Hematopoietic multipotent progenitor cell treated with erythropoietin and hydrocortisone succinate and interleukin-3 and kit ligand, for 6 days (in vitro differentiated cells): ENCODE measurements at regions not wholly inside any gene's neighbourhood (a gene's known extent, or its start where the extent isn't known, plus 50 kb on each side); places are given as distances from the start of the nearest gene placed in this dataset.
"Not testable (repeated sequence)": the region's sequence is repeated elsewhere in the genome, so short reads cannot be mapped to it uniquely, and the experiment has no call there.

Experiments used
- DNase-seq: peaks from one replicate; pipeline ENCODE4 v3.0.0-alpha.2; 2015

DNA sequence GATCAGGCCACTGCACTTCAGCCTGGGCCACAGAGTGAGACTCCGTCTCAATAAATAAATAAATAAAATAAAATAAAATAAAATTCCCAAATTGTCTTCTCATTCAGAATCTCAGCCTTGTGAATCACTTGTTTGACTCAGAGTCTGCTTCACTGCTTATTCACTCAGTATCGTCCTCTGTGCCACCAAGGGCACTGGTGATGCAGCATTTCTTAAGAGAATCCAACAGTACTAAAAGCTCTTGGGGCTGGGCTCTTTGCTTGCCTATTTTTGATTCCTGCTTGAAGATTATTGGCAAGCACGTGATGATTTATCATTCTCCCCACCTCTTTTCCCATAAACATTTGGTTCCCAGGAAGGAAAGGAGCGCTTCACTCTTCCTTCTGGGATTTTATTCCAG lies 54.8 kb upstream of the HMGB1 start:
- no peak for DNase-seq

DNA sequence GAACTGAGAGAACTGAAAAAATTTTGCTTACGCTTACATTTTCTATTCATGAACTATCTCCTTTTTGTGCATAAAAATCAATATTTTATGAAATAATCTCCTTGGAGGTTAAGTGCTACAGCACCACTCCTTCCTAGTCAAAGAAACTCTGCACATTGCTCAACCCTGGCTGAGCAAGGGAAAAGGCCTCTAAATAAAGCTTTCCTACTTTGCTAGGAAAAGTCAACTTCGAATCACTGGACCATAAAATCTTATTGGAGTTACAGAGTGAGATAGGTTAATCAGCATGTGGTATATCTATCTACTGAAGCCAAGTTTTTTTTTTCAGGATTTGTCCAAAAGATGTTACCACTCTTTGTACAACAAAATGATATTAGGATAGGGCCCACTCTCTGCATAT lies 57.5 kb upstream of the HMGB1 start:
- DNase-seq = no peak

GRCh38 chr13:30523817-30524216 lies 58.1 kb upstream of the HMGB1 start:
- DNase-seq = not testable (repeated sequence)

GRCh38 chr13:30525212-30525611 lies 59.5 kb upstream of the HMGB1 start:
- not testable (repeated sequence) for DNase-seq

DNA sequence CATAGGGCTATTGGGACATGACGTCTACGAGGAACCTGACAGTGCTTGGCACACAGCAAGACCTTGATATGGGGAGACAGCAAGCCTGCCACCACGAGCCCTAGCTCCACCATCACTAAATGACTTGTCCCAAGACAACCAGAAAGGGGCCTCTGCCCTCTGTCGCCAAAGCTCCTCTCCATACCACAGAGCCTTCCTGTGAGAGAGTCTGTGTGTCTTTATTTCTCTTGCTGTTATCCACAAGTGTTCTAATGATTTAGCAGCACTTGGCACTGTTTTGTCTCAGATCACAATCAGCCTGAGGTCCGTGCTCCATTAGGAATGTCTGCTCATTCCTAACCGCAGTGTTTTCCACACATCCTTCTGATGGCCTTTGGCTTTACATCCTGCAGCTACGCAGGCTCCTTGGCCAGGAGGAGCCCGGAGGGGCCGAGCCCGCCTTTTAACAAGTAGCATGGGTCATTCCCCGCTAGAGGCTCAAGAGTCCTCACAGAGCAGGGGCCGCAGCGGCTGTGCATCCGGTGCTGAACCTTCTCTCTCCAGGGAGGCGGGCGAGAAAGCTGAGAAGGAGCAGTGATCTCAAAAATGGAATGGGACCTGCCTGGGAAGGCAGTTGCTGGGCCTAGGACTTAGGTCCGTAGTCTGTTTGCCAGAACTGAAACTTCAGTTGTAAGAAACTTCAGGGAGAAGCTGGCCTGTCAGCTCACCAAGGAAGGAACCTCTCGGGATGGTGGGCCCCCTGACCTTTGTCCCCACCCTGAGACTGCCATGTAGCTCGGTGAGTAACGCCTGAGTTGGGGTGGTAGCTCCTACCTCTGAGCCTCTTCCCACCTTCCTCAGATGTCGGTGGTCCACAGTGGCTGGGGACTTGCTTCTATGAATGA lies 61.1 kb upstream of the HMGB1 start:
- no peak for DNase-seq

DNA sequence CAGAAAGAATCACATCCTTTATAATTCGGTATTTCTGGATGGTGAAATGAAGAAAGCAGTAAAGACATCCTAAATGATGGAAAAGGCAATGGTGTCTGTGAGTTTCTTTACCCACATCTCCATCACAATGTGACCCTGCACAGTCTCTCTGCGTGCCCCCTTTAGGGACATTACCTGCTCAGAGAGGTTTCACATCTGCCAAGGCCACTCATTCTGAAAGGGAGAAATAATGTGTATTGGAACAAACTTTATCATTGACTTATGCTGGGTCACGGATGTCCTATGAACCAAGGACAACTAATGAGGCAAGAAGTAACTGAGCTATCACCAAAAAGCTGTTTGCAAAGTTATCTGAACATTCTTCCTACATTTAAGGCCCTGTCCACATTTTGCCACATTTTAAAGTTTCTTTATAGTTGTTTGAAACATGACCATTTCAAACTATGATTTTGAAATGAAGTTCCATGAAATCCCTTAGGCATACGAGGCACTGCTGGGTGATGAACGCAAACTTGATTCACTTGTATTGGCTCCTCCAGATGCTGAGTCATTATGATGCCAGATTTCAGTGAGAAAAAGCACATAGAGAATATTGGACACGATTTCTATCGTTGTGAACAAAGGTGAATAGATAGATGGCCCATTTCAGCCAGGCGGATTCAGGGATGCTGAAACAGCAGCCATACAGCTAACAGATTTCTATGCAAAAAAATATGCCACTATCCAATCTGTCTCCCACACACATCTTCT lies 63.5 kb upstream of the HMGB1 start:
- DNase-seq = no peak

- no peak for DNase-seq
Measured at GRCh38 chr13:30535046-30535445, 69.3 kb upstream of the HMGB1 start.

- DNase-seq = no peak
Measured at GRCh38 chr13:30545320-30545719, 72.4 kb upstream of the USPL1 start.

DNA sequence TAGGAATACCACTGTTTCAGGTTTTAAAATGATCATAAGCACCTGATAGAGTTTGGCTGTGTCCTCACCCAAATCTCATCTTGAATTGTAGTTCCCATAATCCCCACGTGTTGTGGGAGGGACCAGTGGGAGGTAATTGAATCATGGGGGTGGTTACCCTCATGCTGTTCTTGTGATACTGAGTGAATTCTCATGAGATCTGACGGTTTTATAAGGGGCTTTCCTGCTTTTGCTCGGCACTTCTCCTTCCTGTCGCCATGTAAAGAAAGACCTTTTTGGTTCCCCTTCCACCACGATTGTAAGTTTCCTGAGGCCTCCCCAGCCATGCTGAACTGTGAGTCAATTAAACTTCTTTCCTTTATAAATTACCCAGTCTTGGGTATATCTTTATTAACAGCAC lies 69.7 kb upstream of the USPL1 start:
- not testable (repeated sequence) for DNase-seq

DNA sequence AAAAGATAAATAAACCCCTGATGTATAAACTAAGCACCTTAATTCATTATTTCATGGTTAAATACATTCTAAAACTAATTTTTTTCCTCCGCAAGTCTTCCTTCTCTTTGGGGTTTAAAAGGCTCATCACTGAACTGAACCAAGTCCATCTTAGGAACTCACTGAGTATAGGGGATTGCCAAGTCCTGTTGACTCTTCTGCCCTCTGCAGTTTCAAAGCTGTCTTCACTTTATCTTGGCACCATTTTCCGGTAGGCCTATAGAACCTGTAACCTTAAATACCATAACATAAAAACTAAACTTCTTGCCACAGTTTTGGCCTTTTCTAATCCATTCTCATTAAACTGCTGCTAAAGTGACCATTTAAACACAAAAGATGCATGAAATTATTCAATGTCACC lies 66.5 kb upstream of the USPL1 start:
- DNase-seq = peak; percentile 91

DNA sequence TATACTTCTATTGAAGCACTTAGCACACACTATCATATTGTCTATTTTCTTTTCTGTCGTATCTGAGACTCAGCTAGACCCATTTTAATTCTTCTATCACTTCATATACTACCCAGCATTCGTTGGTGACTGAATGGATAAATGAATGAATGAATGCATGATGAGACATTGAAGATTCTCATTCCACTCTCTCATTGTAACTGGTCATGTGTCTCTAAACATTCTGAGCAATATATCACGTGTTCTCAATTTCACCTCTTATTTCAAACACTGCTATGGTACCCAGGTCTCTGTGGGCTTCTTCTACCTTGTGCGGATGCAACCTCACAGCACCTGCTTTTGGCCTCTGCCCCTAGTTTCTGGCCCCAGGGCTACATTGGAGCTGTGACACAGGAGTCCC lies 65.2 kb upstream of the USPL1 start:
- no peak for DNase-seq

DNA sequence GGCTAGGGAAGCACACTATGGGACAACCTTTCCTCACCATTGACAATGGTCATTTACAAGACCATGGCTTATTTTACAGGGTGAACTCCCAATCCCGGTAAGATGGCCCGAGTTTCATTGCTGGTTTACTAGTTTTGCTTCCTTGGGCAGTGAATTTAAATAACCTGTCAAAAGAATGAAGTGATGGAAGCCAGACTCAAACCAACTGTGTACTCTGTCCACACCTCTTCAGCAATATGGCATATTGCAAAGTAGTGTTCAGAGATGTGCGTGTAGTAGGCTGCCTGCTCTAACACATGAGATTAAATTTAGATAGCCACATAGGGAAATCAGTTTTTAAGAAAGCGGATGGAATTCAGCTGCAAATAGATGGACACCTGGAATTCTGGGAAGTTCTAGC lies 58.4 kb upstream of the USPL1 start:
- DNase-seq = no peak

GRCh38 chr13:30560212-30560611 lies 57.5 kb upstream of the USPL1 start:
- DNase-seq = no peak

DNA sequence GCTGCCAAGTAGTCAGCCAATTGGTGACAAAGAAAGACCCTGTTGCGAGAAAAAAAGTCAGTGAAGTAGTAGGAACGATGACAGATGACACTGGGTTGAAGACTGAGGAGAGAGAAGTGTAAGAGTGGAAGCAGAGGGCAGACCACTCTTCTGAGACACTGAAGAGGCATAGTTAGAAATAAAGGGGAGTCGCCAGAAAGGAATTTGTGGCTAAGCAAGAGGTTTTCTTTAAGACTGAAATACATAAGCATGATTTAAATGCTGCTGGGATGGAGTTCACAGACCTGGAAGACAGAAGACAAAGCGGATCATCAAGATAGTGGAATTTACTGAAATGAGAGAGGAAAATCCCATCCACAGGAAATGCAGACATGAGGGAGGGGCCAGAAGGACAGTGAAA lies 56.2 kb upstream of the USPL1 start:
- DNase-seq = no peak

DNA sequence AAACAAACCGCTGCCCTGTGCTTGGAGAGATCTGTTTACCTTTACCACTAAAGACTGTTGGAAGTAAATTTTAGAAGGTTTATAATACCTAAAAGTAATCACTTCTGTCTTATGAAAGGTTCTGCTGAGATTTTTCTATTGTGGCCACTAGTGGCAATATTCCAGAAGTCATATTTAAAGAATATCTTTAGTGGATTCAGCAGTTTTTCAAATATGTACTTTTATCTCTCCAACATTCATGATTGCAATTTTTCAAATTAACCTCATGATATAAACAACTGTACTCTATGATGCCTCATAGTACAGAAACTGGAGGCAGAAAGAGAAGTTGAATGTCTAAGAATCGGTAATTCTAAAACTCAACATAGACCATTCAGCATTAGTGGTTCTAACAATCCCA lies 53.2 kb upstream of the USPL1 start:
- no peak for DNase-seq

DNA sequence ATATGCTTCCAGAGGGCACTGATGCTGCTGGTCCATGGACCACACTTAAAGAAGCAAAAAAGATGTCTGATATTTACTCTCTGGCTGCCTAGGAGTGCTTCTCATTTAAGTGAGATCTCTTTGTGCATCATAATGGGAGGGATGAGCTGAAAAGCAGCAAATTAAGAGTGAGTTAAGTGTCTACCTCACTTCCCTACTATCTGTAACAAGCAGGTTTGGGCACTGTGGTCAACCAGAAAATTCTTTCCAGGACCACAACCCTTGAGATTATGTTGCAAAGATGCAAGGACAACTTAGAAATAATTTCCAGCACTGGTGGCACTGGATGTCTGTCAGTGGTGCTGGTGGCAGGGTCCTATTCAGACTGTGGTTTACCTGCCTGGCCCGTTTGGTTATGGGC lies 52.1 kb upstream of the USPL1 start:
- no peak for DNase-seq

DNA sequence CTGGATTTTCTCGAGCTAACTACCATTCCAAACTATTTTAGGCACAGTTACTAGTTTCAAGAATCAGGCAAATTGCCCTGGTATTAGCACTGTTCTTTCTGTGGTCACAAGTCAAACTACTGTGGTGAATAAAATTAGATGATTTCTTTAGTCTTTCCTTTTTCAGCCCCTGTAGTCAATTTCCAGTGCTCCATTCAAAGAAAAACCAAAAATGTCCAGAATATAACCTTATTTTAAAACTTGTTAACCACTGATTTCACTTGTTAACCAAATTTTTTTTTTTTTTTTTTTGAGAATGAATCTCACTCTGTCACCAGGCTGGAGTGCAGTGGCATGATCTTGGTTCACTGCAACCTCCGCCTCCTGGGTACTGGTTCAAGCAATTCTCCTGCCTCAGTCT lies 50.6 kb upstream of the USPL1 start:
- no peak for DNase-seq
